ENCODE measurements at regions not wholly inside any gene's neighbourhood (a gene's known extent, or its start where the extent isn't known, plus 50 kb on each side); places are given as distances from the start of the nearest gene placed in this dataset.
A peak's percentile ranks its signal among the peaks of the same experiment; 100 is the strongest.

- no peak for DNase-seq (ENCODE audit: low read depth)
Observed at GRCh38 chr4:41390661-41391060, 133.9 kb downstream of the UCHL1 start.

DNA sequence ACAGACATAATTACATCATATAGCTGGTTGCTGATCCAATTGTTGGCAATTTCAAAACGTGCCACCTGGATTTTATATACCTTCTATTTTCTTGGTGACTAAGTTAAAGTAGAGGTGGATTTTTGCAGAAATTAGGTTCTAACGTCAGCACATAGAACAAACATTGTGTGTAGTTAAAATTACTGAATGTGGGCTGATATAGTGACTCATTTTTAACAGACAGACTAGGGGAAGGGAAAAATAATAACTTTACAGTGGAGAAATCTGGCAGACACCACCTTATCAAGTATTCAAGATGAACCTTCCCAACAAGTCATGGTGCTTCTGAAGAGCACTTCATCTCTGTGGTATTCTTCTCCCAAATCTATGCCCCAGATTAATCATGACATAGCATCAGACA, 134.5 kb downstream of the UCHL1 start:
- no peak for DNase-seq (ENCODE audit: low read depth)

DNA sequence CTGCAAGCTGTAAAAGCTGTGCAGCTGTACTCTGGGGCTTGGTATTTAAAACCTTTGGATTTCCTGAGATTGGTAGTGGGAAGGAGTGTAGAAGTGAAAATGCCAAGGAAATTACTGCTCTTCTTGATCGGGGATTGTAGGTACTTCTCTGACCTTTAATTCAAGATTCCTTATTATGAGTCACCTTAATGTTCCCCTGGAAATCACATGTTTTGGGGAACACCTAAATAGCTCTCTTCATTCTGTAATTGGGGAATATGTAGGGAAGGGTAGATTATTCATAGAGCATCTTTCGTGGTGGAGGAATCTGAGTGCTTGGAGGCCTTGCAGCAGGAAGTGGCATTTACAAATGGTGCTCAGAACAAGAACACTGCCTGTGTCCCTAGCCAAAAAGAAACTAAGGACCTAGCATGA, 137.8 kb downstream of the UCHL1 start:
- DNase-seq (ENCODE audit: low read depth), result no peak

DNA sequence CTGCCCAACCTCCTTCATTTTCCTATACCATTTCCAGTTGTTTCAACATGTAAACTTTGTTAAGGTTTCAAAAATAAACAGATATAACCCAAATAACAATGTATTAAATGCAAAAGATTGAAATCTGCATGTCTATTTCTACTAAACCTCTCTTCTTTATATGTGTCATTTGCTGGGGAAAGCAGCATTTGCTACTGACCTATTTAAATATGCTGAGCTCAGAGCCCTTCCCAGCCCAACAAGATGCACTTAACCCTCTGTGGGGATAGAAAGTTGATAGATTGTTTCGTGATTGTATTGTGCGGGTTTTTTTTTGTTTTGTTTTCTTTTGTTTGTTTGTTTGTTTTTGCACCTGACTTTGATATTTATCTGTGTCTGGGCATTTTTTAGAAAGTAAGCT, 139.5 kb downstream of the UCHL1 start:
- DNase-seq (ENCODE audit: low read depth), result no peak

DNA sequence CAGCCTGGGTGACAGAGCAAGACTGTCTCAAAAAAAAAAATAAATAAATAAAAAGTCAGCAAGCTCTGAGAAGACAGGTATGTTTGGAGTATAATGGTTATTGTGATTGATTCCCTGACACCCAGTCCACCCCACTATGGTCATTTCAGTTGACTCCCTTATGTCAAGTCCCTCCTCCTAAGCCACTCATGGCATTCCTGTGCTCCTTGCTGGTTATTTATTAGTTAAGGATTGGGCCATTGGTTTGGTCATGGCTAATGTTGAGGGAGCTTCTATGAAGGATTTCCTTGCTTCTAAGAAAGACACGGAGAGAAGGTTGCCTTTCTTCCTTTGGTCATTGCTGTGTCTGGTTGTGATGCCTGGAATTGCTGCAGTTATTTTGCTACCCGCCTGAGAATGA, 140.1 kb downstream of the UCHL1 start:
- no peak for DNase-seq (ENCODE audit: low read depth)

DNA sequence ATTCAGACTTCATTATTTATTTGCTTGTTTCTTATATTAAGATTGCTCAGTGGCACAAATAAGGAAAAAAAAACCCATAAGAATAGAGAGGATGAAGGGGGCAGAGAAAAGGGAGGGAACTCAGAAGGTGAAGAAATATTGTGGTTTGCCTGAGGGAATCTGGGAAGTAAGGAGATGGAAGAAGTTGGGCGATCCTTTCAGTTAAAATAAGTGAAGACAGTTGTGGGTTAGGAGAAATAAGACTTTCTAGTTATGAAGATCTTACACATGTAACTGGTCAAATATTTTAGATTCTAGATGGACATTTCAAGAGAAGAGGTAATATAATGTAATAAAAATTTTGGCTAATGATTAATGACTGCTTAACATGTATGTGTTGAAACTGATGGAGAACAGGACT, 138.7 kb upstream of the LIMCH1 start:
- DNase-seq (ENCODE audit: low read depth), result no peak

DNA sequence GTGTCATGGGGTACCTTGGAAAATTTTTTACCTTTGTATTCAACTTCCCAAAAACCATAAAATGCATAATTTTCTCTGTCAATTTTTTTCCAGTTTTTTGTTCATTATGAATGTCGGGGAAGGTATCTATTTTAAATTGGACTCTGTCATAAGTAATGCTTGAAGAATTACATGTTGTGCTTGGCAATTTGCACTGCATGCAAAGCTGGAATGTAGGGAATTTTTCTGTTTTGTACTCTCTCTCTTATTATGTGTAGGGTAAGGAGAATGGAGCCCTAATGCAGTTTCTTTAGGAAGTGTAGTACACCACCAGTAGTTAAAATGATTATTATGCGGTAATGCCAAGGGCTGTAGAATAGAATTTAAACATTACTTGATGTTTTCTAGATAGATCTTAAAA, 137.7 kb upstream of the LIMCH1 start:
- DNase-seq (ENCODE audit: low read depth), result peak; percentile 40

DNA sequence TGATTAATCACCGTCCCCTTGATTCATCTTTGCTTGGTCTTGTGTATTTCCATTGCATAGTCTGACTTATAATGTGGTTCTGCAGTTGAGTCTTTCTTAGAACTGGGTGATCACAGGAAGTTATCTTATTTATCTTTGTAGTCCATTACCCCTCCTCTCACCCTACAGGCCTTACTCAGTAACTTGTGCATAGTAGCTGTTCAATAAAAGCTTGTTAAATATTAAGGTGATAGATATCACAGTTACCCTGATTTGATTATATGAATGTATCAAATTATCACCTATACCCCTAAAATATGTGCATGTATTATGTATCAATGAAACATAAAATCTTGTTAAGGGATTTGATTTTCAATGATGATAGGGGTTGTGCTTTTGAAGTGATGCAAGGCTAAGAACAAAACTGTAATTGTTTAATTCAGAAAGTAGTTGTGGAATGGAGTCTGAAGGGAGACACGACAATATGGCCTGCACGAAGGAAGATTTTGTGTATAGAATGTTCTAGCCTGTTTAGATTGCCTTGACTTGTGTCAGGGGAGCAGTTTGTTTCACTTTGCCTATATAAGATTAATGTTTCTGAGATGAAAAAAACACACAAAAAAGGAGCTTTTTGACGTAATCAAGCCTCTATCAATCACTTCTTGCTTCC, 132.4 kb upstream of the LIMCH1 start:
- DNase-seq (ENCODE audit: low read depth), result no peak

DNA sequence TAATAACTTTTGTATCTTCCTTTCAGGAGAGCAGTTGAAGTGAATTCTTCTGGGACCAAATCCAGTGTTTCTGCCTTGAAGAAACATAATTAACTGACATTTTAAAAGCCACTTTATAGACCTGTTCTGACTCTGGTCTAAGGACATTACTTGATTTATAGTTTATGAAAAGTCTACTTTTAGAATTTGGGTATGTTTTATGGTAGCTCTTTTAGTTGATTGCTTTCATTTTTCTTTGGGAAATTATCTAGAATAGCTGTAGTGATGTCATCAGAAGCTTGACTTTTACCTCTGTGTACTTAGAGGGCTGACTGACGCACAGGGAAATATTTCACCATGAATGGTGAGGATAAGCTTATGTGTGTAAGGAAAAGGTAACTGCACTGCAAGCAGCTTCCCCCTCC, 131.8 kb upstream of the LIMCH1 start:
- DNase-seq (ENCODE audit: low read depth), result peak; percentile 65

DNA sequence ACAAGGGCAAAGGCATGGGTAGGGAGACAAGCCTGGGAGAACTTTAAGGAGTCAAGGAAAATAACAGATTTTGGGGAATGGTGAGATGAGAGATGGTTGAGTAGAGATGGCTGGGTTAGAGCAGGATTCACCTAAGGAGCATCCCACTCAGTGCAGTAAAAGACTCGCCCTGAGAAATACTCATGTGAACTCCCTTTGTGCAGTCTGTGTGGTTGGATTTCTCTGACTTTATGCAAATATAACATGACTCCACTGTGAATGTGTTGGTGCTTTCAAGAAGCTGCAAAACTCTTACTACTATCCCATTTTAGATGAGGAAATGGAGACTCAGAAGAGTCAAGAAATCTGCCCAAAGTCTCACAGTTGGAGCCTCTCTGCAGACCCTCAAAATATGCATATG, 129.8 kb upstream of the LIMCH1 start:
- DNase-seq (ENCODE audit: low read depth), result no peak

DNA sequence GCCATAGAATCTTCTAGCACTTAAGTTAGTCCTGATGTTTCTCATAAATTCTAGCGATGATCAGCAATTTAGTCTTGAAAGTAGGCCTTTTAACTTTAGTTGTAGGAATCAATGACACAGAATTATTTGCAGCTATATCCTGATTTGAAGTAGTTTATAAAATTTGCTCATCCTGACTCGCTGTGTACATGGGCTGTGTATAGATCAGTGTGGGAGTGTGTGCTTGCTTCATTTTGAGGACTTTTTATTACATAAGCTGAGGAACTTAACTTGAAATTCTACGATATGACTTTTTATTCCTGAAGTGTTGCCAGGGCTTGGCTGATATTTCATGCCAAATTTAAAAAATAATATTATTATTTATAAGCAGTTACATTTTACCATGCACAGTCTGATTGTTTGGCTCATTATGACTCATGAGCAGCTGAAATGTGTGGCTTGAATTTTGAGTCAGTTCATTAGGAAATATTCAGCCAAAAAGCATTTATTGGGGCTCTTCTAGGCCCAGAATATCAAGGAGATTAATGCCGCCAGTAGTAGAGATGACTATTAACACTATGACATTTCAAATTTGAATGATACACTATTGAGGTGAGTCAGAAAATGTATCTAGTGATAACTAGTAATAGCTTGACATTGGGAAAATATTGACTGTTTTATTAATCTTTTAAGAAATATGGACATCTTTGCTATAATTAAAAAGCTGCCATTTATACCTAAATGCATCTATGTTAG, 128.9 kb upstream of the LIMCH1 start:
- DNase-seq (ENCODE audit: low read depth), result peak; percentile 62

- DNase-seq (ENCODE audit: low read depth), result no peak
Observed at GRCh38 chr4:41409594-41409895, 128.4 kb upstream of the LIMCH1 start.

- peak; percentile 87 for DNase-seq (ENCODE audit: low read depth)
Observed at GRCh38 chr4:41410049-41410448, 127.9 kb upstream of the LIMCH1 start.

- peak; percentile 67 for DNase-seq (ENCODE audit: low read depth)
Observed at GRCh38 chr4:41413670-41414411, 124.1 kb upstream of the LIMCH1 start.

DNA sequence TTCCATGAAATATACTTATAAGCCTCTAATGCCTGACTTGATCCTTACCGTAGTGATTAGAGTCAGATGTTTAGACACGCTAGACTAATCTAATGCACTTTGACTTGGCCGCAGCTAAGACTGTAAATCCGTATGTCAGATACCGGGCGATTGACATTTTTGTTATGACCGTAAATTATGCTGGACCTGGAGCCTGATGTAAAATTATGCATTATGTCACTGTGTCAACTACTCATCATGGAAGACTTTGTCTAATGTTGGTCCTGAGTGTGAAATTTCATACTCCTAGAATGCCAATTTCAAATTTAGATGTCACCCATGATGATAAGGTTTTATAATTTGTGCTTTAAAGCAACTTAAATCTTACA, 123.6 kb upstream of the LIMCH1 start:
- no peak for DNase-seq (ENCODE audit: low read depth)

DNA sequence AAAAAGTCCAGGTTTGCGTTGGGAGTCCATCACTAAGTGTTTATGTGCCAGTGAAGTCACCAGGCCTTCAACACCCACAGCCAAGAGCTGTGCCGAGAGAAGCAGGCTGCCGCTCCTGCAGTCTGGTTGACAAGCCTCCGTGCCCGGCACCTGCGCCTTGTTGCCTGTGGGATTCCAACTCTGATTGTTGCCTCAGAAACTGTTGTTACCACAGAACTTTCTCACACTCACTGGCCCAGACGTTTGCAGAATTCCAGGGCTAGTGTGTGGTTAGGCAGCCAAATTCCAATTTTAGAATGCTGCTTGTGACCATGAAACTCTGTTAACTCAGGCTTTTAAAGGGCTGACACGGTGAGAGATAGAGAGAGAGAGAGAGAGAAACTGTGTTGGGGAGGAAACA, 119.5 kb upstream of the LIMCH1 start:
- peak; percentile 87 for DNase-seq (ENCODE audit: low read depth)

GRCh38 chr4:41420541-41420940, 117.4 kb upstream of the LIMCH1 start:
- no peak for DNase-seq (ENCODE audit: low read depth)

GRCh38 chr4:41423117-41423516, 114.8 kb upstream of the LIMCH1 start:
- no peak for DNase-seq (ENCODE audit: low read depth)

- DNase-seq (ENCODE audit: low read depth), result no peak
Observed at GRCh38 chr4:41424522-41424921, 113.4 kb upstream of the LIMCH1 start.

GRCh38 chr4:41425650-41426049, 112.3 kb upstream of the LIMCH1 start:
- no peak for DNase-seq (ENCODE audit: low read depth)

DNA sequence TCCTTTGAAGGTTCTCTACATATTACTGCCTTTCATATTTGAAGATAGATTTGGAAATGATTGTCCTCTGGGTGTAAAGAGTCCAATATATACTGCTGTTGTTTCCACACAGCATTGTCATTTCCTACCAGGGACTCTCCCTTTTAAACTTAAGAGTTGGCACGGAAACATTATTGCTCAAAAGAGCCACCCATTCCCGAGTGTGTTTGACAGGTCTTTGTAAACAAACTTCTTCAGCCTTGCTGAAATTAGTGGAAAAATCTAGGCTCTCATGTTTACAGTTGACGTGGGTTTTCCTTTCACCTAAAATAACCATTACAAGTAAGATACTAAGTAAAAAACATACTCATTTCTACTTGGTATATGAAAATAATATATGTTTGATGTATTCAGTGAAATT, 111.4 kb upstream of the LIMCH1 start:
- peak; percentile 53 for DNase-seq (ENCODE audit: low read depth)

- no peak for DNase-seq (ENCODE audit: low read depth)
Observed at GRCh38 chr4:41427306-41427882, 110.6 kb upstream of the LIMCH1 start.

GRCh38 chr4:41427931-41428600, 109.9 kb upstream of the LIMCH1 start:
- DNase-seq (ENCODE audit: low read depth), result no peak

All from iris pigment epithelial cell (primary cell).